GM21825 (cell line): ENCODE measurements at regions not wholly inside any gene's neighbourhood (a gene's known extent, or its start where the extent isn't known, plus 50 kb on each side); places are given as distances from the start of the nearest gene placed in this dataset.

Source experiments
- ATAC-seq: cut with Tn5 transposase; IDR thresholded peaks from one replicate; pipeline ENCODE4 v1.9.1; 2021; ENCODE audit warnings: mild to moderate bottlenecking, moderate library complexity; ENCODE audit not compliant: unreplicated experiment

GRCh38 chr6:153662982-153663381, 376.1 kb upstream of the OPRM1 start:
- ATAC-seq = no peak

- ATAC-seq = no peak
These were observed 393.7 kb upstream of the OPRM1 start for GRCh38 chr6:153645326-153645725.

GRCh38 chr6:153644000-153644399, 395.0 kb upstream of the OPRM1 start:
- ATAC-seq = no peak

DNA sequence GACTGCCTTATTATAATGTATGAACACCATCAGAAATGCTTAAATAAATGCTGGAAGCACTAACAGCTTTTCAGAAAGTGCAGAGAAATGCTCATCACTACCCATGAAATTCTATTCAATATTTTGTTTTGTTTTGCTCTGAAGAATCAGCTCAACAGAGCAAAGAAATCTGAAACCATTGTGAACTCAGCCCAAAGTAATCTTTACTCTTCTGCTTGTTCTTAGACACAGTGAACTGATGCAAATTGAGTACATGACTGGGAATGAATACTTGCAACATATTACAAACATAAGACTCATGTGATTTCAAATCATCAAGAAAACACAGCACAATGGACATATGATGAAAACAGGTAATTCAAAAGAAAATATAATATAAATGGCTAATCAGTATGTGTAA, 404.6 kb upstream of the OPRM1 start:
- no peak for ATAC-seq

GRCh38 chr6:153625089-153625488, 414.0 kb upstream of the OPRM1 start:
- no peak for ATAC-seq

DNA sequence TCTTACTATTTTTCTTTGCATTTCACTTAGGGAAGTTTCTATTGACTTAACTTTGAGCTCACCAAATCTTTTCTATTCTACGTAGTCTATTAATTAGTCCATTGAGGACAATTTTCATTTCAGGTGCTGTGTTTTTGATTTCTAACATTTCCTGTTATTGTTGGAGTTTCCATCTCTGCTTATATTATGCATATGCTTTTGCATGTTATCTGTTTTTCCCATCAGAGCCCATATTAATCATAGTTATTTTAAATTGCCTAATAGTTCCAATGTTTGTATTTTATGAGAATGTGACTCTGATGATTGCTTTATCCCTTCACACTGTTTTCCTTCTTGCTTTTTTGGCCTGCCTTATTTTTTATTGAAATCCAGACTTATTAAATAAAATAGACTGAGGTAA, 414.5 kb upstream of the OPRM1 start:
- no peak for ATAC-seq

- ATAC-seq = no peak
These were observed 415.5 kb upstream of the OPRM1 start for GRCh38 chr6:153623496-153623895.

DNA sequence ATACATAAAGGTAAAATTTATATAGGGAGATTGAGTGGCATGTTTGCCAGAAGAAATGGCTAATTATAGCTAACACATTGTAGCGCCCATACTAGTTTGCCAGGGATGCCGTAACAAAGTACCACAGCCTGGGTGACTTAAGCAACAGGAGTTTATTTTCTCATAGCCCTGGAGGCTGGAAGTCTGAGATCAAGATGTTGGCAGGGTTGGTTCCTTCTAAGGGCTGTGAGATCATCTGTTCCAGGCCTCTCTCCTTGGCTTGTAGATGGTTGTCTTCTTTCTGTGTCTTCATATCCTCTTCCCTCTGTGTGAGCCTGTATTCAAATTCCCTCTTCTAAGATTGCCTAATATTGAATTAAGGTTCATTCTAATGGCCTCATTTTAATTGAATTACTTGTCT, 417.5 kb upstream of the OPRM1 start:
- no peak for ATAC-seq

GRCh38 chr6:153621070-153621469, 418.0 kb upstream of the OPRM1 start:
- no peak for ATAC-seq

- ATAC-seq = no peak
These were observed 420.4 kb upstream of the OPRM1 start for GRCh38 chr6:153618371-153619322.

GRCh38 chr6:153616506-153616905, 422.5 kb upstream of the OPRM1 start:
- ATAC-seq = no peak

DNA sequence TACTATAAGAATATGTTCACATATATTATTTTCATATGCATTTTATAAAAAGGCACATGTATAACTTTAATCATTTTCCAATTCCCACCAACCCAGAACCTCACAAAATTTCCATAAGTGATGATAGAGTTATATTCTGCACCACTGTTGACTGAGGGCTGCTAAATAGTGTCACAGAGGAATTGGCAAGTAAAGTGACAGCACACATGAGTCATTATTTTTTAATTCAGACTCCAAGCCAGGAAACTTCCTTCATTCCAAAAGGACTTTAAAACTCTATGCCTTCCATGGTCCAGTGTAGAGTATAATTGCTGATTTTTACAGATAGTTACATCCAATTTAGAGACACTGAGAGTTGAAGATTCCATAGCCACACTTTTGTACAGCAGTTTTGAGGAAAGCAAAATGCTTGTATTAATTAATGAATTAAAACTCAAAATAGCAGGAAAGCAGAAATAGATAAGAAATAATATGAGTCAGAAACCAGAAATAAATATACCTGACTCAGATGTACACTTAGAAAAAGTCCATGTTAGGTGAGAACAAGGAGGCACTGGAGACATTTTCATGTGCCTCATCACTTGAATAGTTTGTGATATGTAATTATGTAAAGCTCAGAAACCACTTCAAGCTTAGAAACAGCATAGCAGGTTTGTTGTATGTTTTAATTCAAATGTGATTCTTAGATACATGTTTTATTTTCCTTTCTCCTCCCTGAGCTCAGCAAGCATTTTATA, 425.2 kb upstream of the OPRM1 start:
- no peak for ATAC-seq

DNA sequence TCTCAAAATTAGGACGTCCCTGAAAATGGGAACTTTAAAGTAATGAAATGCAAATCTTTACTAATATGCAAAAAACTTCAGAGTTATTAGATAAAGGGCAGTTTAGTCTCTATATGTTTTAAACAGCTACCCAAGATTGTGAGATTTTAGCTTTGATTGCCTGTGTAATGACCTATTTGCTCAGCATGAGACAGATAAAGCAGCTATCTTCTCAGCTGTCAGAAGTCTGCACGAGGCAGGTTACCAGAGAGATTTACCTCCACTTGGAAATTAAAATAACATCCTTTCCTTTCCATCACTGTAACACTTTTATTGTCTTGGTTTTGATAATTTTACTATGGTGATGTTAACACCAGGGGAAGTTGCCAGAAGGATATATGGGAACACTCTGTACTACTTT, 436.6 kb upstream of the OPRM1 start:
- no peak for ATAC-seq

GRCh38 chr6:153599901-153600300, 439.1 kb upstream of the OPRM1 start:
- ATAC-seq = no peak

DNA sequence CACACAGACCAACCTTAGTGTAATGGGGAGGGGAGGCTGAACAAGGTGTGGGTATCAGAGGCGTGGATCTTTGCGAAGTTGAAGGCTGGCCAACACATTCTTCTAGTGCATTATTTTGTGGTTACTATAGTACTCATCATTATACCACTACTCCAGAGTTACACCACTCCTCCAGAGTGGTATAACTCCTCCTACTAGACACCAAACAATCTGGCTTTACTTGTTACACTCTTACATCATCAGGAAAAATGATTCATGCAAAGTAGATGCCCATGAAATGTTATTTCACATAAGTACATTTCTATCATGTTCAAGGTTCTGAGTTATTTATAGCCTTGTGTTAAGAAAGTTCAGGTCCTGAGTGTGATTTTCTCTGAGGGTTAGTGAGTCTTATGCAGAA, 443.1 kb upstream of the OPRM1 start:
- no peak for ATAC-seq

- no peak for ATAC-seq
These were observed 444.2 kb upstream of the OPRM1 start for GRCh38 chr6:153594871-153595270.

DNA sequence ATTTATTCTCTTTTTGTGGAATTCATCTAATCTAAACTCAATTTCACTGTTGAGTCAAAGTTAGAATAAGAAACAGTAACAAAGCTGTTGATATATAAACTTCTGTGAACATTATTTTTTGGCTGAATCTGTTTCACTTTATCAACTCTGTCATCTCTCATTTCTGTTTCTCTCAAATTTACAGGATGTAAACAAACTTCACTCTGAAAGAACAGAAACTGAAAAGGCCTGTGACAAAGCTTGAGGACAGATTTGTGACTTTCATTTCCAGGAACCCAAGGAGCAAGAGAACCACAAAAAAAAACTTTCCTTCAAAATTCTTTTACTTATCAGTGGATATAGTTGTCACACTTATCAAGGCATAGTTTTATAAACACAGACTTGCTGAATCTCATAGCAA, 447.9 kb upstream of the OPRM1 start:
- ATAC-seq = no peak

- no peak for ATAC-seq
These were observed 448.6 kb upstream of the OPRM1 start for GRCh38 chr6:153590411-153590810.

- no peak for ATAC-seq
These were observed 450.7 kb upstream of the OPRM1 start for GRCh38 chr6:153588330-153588729.

DNA sequence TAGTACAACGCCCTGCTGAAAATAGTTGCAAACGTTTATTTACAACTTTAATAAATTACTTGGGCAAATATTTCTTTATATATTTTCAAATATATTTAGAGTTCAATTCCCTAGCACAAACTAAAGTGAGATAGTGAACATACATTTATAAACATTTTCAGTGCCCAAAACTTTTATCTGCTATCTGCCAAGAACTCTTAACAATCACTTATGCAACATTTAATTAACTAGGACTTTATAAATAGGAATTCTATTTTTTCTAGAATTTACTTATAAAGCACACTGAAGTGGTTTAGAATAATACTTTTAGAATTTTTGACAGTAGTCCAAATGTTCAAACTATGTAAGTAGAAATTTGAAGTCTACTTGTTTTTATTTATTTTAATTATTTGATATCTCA, 452.6 kb upstream of the RGS17 start:
- ATAC-seq = no peak

DNA sequence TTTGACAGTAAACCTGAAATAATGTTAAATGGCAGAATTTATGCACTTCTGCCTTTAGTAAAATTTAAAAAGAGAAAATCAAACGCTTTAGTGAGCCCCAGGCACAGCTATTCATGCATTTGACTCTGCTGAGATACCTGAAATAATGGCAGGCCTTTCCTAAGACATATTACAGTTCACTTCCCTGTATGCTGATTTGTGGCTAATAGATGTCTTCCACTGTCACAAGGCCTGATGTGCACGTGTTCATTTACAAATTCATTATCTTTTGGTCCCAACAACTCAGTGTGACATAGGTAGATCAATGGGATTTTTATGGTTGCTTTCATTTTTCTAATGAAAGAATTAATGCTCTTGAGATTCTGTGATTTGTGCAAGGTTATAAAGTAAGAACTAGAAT, 449.7 kb upstream of the RGS17 start:
- no peak for ATAC-seq

- ATAC-seq = no peak
These were observed 444.4 kb upstream of the RGS17 start for GRCh38 chr6:153575528-153575927.
